Ishikawa (cell line): ENCODE measurements at regions not wholly inside any gene's neighbourhood (a gene's known extent, or its start where the extent isn't known, plus 50 kb on each side); places are given as distances from the start of the nearest gene placed in this dataset.

Experiments
- CEBPB ChIP-seq: IDR thresholded peaks from 2 replicates; pipeline ENCODE4 v1.6.1; 2012
- CREB1 ChIP-seq: IDR thresholded peaks from 2 replicates; pipeline ENCODE4 v1.6.1; 2012; ENCODE audit warnings: low read depth
- EGR1 ChIP-seq: IDR thresholded peaks from 2 replicates; pipeline ENCODE4 v1.6.1; 2012
- EP300 ChIP-seq: IDR thresholded peaks from 2 replicates; pipeline ENCODE4 v1.6.1; 2012; ENCODE audit warnings: borderline replicate concordance
- FOXM1 ChIP-seq: IDR thresholded peaks from 2 replicates; pipeline ENCODE4 v1.6.1; 2012; ENCODE audit warnings: low read depth, borderline replicate concordance
- NFIC ChIP-seq: IDR thresholded peaks from 2 replicates; pipeline ENCODE4 v1.6.1; 2012
- RAD21 ChIP-seq: IDR thresholded peaks from 2 replicates; pipeline ENCODE4 v1.6.1; 2012; ENCODE audit warnings: low read depth
- TAF1 ChIP-seq: IDR thresholded peaks from 2 replicates; pipeline ENCODE4 v1.6.1; 2012; ENCODE audit warnings: low read depth, mild to moderate bottlenecking
- TCF12 ChIP-seq: IDR thresholded peaks from 2 replicates; pipeline ENCODE4 v1.6.1; 2012; ENCODE audit warnings: low read depth
- TEAD4 ChIP-seq: IDR thresholded peaks from 2 replicates; pipeline ENCODE4 v1.6.1; 2012
- YY1 ChIP-seq: IDR thresholded peaks from 2 replicates; pipeline ENCODE4 v1.6.1; 2012; ENCODE audit warnings: low read depth
- ZBTB7A ChIP-seq: IDR thresholded peaks from 2 replicates; pipeline ENCODE4 v1.6.1; 2012; ENCODE audit warnings: low read depth
- TF ChIP-seq, protein P1 (sequence below): IDR thresholded peaks from 2 replicates; pipeline ENCODE4 v1.6.1; 2012; ENCODE audit warnings: low read depth, mild to moderate bottlenecking
- TF ChIP-seq, protein P2 (sequence below): IDR thresholded peaks from 2 replicates; pipeline ENCODE4 v1.6.1; 2012
- TF ChIP-seq, protein P3 (sequence below): IDR thresholded peaks from 2 replicates; pipeline ENCODE4 v1.6.1; 2012

DNA sequence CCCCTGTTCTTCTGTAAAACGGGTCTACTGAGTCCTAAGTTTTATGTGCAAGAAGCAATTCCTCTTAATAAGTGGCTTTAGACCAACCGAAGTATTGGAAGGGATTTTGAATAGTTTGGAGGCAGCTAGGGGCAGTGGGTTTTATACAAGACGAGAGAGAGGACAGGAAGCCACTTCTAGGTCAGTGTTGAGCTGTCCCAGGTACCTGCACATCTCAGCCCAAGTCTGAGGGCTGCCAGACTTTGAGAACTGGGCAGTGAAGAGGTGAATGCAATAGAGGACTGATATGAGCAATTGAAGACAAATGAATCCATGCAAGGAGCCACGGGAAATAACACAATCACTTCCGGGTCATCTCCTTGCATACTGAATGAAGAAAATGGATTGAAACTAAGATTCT lies 273.5 kb downstream of the KLF6 start:
- no peak for TF ChIP-seq FOXM1
- TF ChIP-seq, protein P1, sequence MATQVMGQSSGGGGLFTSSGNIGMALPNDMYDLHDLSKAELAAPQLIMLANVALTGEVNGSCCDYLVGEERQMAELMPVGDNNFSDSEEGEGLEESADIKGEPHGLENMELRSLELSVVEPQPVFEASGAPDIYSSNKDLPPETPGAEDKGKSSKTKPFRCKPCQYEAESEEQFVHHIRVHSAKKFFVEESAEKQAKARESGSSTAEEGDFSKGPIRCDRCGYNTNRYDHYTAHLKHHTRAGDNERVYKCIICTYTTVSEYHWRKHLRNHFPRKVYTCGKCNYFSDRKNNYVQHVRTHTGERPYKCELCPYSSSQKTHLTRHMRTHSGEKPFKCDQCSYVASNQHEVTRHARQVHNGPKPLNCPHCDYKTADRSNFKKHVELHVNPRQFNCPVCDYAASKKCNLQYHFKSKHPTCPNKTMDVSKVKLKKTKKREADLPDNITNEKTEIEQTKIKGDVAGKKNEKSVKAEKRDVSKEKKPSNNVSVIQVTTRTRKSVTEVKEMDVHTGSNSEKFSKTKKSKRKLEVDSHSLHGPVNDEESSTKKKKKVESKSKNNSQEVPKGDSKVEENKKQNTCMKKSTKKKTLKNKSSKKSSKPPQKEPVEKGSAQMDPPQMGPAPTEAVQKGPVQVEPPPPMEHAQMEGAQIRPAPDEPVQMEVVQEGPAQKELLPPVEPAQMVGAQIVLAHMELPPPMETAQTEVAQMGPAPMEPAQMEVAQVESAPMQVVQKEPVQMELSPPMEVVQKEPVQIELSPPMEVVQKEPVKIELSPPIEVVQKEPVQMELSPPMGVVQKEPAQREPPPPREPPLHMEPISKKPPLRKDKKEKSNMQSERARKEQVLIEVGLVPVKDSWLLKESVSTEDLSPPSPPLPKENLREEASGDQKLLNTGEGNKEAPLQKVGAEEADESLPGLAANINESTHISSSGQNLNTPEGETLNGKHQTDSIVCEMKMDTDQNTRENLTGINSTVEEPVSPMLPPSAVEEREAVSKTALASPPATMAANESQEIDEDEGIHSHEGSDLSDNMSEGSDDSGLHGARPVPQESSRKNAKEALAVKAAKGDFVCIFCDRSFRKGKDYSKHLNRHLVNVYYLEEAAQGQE: peak; percentile 22; the same call in 1 of the 2 replicates

DNA sequence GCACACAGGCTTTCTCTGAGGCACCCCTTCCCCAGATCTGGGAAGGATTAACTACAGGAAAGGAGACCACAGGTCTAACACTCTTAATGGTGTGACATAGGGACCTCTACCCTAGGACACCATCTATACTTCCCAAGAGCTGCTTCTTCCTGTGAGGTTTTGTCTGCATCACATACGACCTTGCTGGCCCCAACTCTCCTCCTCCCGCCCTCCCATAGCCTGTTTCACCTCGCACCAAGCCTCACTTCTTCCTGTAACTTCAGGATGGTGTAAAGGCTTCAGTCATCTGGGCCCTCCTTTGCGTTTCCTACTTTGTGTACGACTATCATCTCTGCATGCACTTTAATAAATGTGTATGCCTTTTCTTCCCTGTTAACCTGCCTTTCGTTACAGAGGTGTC lies 274.3 kb downstream of the KLF6 start:
- TF ChIP-seq CEBPB (no peak), FOXM1 (no peak), TCF12 (no peak), TAF1 (no peak), YY1 (no peak), ZBTB7A (no peak), RAD21 (no peak), NFIC (no peak), TEAD4 (no peak)
- TF ChIP-seq, protein P2, sequence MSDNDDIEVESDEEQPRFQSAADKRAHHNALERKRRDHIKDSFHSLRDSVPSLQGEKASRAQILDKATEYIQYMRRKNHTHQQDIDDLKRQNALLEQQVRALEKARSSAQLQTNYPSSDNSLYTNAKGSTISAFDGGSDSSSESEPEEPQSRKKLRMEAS: no peak
- TF ChIP-seq, protein P1: no peak

DNA sequence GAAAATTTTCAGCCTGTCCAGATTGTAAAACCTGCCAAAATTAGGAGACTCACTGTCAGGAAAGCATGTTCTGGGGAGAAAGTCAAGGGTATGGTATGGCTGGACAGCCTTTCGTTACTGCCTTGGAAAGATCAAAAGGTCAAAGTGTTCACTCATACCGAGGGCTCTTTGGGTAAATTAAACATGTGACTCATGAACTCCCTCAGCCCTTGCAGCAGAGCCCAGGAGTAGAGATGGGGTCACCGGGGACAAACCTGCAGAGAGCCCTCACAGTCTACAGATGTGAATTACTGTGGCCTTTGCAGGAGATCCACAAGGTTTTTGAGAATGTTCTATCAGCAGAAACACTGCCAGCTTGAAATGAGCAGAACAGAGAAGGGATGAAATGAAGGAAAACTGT lies 275.7 kb downstream of the KLF6 start:
- TF ChIP-seq TCF12 (no peak), NFIC (no peak), RAD21 (no peak), CEBPB (no peak), TEAD4 (no peak), ZBTB7A (no peak), TAF1 (no peak), FOXM1 (no peak), CREB1 (no peak), EGR1 (no peak), EP300 (no peak), YY1 (no peak)
- TF ChIP-seq, protein P2: no peak
- TF ChIP-seq, protein P3, sequence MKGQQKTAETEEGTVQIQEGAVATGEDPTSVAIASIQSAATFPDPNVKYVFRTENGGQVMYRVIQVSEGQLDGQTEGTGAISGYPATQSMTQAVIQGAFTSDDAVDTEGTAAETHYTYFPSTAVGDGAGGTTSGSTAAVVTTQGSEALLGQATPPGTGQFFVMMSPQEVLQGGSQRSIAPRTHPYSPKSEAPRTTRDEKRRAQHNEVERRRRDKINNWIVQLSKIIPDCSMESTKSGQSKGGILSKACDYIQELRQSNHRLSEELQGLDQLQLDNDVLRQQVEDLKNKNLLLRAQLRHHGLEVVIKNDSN: no peak
- TF ChIP-seq, protein P1: no peak

DNA sequence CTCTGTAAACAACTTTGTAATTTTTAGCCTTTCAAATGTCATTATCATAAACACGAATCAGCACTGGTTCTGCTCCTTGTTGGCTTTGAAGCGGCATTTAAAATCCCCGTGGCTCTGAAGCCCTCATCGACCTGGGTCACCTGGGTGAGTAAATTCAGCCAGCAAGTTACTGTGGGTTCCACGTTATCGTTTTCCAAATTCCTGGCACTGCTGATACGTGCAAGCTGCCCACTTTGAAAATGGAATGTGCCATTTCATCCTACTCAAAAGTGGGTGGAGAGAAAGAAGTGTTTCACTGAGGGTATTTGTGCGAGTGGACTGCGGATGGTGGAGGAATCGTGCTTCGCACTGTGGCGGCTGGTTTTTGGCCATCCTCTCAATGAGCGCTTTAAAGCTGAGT lies 281.7 kb downstream of the KLF6 start:
- no peak for TF ChIP-seq YY1
- TF ChIP-seq TCF12: no peak

DNA sequence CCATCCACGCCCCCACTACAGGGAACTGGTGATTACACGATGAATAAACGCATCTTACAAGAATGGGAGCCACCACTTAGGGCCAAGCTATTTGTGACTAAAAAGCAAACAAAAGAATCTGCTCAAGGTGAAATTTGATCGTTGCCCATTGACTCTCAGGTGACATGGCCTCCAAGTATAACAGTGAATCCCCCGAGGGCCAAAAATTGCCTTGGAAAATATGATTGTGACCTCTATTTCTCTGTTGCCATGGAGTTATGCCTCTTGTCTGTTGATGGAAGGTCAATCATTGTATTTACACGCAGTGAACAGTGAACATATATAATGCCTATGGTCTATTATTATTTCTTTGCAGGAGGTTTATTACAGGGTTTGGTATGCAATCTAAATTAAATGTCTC lies 282.3 kb downstream of the KLF6 start:
- no peak for TF ChIP-seq NFIC
- TF ChIP-seq EP300: no peak
- TF ChIP-seq TAF1: no peak
- TF ChIP-seq TEAD4: no peak
- TF ChIP-seq, protein P3: no peak
- no peak for TF ChIP-seq RAD21
- TF ChIP-seq FOXM1: no peak
- no peak for TF ChIP-seq EGR1
- TF ChIP-seq CREB1: no peak
- TF ChIP-seq TCF12: no peak
- TF ChIP-seq CEBPB: no peak
- TF ChIP-seq ZBTB7A: no peak
- TF ChIP-seq, protein P2: no peak
- TF ChIP-seq YY1: no peak
- TF ChIP-seq, protein P1: no peak
